ENCODE measurements at regions not wholly inside any gene's neighbourhood (a gene's known extent, or its start where the extent isn't known, plus 50 kb on each side); places are given as distances from the start of the nearest gene placed in this dataset.

DNA sequence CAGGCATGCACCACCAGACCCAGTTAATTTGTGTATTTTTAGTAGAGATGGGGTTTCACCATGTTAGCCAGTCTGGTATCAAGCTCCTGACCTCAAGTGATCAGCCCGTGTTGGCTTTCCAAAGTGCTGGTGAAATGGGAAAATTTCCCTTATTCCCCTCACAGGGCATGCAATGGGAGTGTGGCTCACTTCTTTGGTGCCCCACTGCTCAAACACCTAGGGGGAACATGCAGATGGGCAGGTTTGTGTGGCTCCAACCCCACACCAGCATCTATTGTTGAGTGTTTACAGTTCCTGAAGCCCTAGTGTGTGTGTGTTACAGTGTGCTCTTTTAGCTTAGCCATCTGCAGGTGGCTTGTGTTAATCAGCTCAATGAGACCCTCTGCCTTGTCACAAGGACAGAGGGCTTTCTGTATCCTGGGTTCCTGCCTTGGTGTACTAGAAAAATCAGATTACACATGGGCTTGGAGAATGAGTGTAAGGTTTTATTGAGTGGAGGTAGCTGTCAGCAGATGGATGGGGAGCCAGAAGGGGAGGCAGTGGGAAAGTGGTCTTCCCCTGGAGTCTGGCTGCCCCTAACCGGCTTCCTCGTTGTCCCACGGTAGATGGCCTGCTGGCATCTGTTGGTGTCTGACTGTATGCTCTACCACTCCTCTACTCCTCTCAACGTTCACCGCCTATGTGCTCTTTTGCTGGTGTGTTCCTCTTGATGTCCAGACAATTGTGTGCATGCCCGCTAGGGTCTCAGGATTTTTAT, 248.1 kb upstream of the CBLB start:
- no peaks in the 10 kb centered on the region for H3K4me1 ChIP-seq (ENCODE audit: insufficient read depth, low read length)
- H3K9ac ChIP-seq (ENCODE audit: low read depth, low read length): no peak overlapping the region
- no peaks in the 10 kb centered on the region for H3K27me3 ChIP-seq (ENCODE audit: insufficient read depth, low read length)
- H3K36me3 ChIP-seq (ENCODE audit: insufficient read depth, low read length): no peaks in the 10 kb centered on the region
- WGBS: 97% methylated on average over 7 of the region's 7 CpGs
- no peak overlapping the region for H3K27ac ChIP-seq (ENCODE audit: low read depth, low read length)
- H3K4me3 ChIP-seq (ENCODE audit: low read length): no peak overlapping the region
- no peaks in the 10 kb centered on the region for H3K9me3 ChIP-seq (ENCODE audit: insufficient read depth, low read depth, low read length)

DNA sequence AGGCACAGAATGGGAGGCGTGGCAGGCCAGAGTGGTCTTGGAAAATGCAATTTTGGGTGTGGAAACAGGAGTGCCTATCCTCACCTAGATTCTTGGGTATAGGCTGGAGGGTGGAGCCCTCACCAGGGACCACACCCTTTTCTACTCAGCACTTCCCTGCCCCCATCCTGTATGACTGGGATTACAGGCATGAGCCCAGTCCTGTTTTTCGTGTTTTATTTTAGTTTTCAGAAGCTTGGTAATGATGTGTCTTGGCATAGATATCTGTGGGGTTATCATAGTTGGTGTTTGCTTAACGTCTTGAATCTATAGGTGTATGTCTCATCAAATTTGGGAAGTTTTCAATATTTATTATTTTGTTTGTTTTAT, 248.7 kb upstream of the CBLB start:
- WGBS: 96% methylated on average over 3 of the region's 3 CpGs
- Histone ChIP-seq H3K27me3 (ENCODE audit: insufficient read depth, low read length) (no peaks in the 10 kb centered on the region), H3K9me3 (ENCODE audit: insufficient read depth, low read depth, low read length) (no peaks in the 10 kb centered on the region), H3K4me3 (ENCODE audit: low read length) (no peak overlapping the region), H3K36me3 (ENCODE audit: insufficient read depth, low read length) (no peaks in the 10 kb centered on the region), H3K4me1 (ENCODE audit: insufficient read depth, low read length) (no peaks in the 10 kb centered on the region), H3K27ac (ENCODE audit: low read depth, low read length) (no peak overlapping the region), H3K9ac (ENCODE audit: low read depth, low read length) (no peak overlapping the region)

DNA sequence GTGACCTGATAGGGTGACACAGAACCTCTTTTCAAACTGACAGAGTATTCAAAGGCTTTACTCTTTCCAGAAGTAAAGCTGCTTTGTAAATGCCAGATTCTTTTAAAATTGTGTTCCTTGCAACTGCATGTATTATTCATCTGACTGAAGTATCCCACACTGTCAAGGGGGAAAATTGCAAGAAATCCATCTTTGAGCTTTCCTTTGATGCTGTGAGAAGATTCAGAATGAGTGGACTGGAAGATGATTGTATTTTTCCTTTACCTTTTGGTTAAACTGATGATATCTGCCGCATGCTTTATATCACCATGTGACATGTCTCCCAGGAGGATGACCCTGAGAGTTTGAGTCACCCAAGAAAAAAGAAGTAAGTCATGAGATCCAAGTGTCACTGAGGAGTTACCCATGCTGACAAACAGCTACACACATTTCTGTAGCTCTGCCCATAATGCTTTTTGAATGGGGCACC, 250.8 kb upstream of the CBLB start:
- Histone ChIP-seq H3K36me3 (ENCODE audit: insufficient read depth, low read length) (no peaks in the 10 kb centered on the region), H3K9me3 (ENCODE audit: insufficient read depth, low read depth, low read length) (no peaks in the 10 kb centered on the region), H3K9ac (ENCODE audit: low read depth, low read length) (no peak overlapping the region), H3K27ac (ENCODE audit: low read depth, low read length) (no peak overlapping the region), H3K27me3 (ENCODE audit: insufficient read depth, low read length) (no peaks in the 10 kb centered on the region), H3K4me3 (ENCODE audit: low read length) (no peak overlapping the region), H3K4me1 (ENCODE audit: insufficient read depth, low read length) (peaks cover 2% of the 10 kb centered on the region; the same call in 1 of the 2 replicates)
- 100% methylated on average over 1 of the region's 1 CpG for WGBS

DNA sequence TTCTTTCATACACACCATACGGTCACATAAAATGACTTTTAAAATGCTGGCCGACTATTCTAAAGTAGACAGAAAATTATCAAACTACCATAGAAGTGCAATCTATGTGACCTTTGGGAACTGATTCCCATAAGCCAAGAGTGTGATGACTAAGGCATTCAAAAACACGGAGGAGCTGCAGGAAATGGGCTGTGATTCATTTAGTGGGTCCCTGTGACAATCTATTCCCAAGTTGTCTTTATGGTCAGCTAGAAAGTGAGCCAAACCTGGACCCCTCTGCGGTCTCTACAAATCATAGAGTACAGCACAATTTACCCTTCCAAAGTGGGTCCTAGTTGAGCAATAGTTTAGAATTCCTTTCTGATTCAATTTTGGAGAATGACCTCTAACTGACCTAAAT, 251.5 kb upstream of the CBLB start:
- Histone ChIP-seq H3K27ac (ENCODE audit: low read depth, low read length) (no peak overlapping the region), H3K4me3 (ENCODE audit: low read length) (no peak overlapping the region), H3K36me3 (ENCODE audit: insufficient read depth, low read length) (no peaks in the 10 kb centered on the region), H3K4me1 (ENCODE audit: insufficient read depth, low read length) (peaks cover 4% of the 10 kb centered on the region; the same call in 1 of the 2 replicates), H3K9me3 (ENCODE audit: insufficient read depth, low read depth, low read length) (no peaks in the 10 kb centered on the region), H3K27me3 (ENCODE audit: insufficient read depth, low read length) (no peaks in the 10 kb centered on the region), H3K9ac (ENCODE audit: low read depth, low read length) (no peak overlapping the region)
- 84% methylated on average over 4 of the region's 4 CpGs for WGBS

DNA sequence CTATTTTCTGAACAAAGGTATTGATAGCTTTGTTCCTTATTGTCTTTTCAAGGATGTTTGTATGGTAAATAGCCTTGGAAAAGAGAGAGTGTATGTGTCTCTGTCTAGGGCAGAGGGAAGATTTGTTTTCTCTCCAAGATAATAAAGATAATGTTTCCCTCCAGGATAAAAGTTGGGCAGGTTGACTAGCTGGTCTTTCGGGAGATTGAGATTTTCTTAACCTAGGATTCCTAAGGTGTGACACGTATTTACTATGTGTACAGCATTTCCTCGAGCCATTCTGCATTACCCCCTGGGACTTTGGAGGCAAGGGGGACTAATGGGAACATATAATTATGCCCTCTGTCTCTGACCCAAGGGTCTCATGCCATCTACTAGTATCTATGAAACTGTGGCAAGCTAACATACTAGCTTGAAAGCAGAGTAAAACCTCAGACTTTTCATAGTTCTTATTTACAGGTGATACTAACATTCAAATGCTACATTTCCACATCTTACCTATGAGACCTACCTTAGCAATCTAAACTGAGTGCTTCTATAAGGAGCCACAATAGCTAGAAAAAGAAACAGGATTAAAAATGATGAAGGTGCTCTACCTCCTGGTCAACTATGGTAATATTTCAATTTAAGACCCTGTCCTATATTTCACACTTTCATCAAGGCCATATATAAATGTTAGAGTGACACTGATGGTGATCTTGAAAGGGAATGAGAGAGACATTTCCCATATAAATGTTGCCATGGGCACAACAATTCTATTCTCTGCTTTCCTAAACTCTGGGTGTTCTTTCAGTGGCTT, 252.9 kb upstream of the CBLB start:
- Histone ChIP-seq H3K36me3 (ENCODE audit: insufficient read depth, low read length) (no peaks in the 10 kb centered on the region), H3K9me3 (ENCODE audit: insufficient read depth, low read depth, low read length) (no peaks in the 10 kb centered on the region), H3K4me3 (ENCODE audit: low read length) (no peak overlapping the region), H3K9ac (ENCODE audit: low read depth, low read length) (no peak overlapping the region), H3K27ac (ENCODE audit: low read depth, low read length) (no peak overlapping the region), H3K27me3 (ENCODE audit: insufficient read depth, low read length) (no peaks in the 10 kb centered on the region), H3K4me1 (ENCODE audit: insufficient read depth, low read length) (peaks cover 4% of the 10 kb centered on the region; the same call in 1 of the 2 replicates)
- 95% methylated on average over 3 of the region's 3 CpGs for WGBS

DNA sequence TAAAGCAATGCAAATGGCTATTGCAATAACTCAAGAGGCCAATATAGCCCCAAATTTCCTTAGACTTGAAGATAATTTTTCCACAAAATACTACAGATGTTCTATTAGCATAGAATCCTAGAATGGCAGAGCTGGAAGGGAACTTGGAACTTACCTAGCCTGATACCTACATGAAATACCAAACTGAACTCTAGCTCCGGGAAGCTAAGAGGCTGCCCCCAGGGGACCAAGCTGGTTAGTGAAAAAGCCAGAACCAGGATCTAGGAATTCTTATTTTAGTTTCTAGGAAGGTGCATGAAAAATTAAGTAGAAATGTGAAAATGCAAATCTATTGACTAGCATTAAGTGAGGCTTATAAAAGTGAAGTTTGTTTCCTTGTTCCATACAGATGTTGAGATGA, 256.0 kb upstream of the CBLB start:
- no peak overlapping the region for H3K27ac ChIP-seq (ENCODE audit: low read depth, low read length)
- H3K4me1 ChIP-seq (ENCODE audit: insufficient read depth, low read length): peaks cover 4% of the 10 kb centered on the region; the same call in 1 of the 2 replicates
- no peaks in the 10 kb centered on the region for H3K27me3 ChIP-seq (ENCODE audit: insufficient read depth, low read length)
- WGBS: 94% methylated on average over 1 of the region's 1 CpG
- no peak overlapping the region for H3K9ac ChIP-seq (ENCODE audit: low read depth, low read length)
- no peaks in the 10 kb centered on the region for H3K9me3 ChIP-seq (ENCODE audit: insufficient read depth, low read depth, low read length)
- H3K36me3 ChIP-seq (ENCODE audit: insufficient read depth, low read length): no peaks in the 10 kb centered on the region
- H3K4me3 ChIP-seq (ENCODE audit: low read length): no peak overlapping the region

DNA sequence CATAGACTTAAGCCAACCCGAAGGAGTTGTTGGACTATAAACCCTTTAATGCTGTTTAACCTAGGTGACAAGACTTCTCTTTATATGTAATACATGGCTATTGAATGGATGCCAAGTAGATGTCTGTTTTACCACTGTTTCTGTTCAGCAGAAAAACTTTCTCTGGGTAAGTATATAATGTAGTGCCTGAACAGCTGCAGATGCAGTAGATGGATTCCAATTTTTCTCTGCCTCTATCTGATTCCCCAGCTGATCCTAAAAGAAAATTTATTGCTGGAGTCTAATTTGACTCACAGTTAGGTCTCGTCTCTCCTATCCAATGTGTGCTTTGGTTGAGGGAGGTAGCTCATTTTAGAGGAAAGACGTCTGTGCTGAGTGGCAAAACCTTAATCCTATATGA, 256.5 kb upstream of the CBLB start:
- 95% methylated on average over 3 of the region's 3 CpGs for WGBS
- no peaks in the 10 kb centered on the region for H3K9me3 ChIP-seq (ENCODE audit: insufficient read depth, low read depth, low read length)

DNA sequence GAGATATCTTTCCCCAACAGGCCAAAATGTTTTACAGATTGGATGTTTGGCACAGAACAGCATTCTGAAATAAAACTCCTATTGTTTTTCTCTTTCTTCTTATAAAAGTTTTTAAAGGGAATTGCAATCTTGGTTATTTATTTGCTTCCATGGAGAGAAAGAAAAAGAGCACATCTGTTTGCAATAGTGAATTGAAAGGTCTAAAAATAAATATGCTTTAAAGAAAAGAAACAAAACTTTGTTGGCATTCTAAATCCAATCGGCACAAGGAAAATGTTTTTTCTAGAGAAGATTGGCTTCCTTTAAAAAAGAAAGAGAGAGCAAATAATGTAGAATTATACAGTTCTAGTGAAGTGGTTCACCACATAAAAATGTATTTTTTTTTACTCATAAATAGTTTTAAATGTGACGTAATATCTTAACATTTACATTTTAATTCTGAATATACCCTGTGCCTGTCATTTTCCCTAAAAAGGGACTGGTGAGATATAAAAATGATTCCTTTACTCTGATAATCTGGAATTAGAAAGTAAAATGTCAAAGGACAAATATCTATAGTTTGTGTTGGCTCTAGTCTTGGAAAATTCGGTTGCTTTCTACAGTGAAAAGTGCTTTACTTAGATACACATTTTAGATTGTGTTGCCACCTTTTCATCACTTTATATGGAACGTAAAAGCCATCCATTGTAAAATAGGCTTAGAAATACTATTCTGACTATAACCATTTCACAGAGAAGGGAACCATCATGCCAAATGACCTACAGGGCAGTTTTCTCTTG, 257.4 kb upstream of the CBLB start:
- Histone ChIP-seq H3K27me3 (ENCODE audit: insufficient read depth, low read length) (no peaks in the 10 kb centered on the region), H3K27ac (ENCODE audit: low read depth, low read length) (no peak overlapping the region), H3K9ac (ENCODE audit: low read depth, low read length) (no peak overlapping the region), H3K4me1 (ENCODE audit: insufficient read depth, low read length) (peaks cover 16% of the 10 kb centered on the region; the same call in 1 of the 2 replicates), H3K9me3 (ENCODE audit: insufficient read depth, low read depth, low read length) (no peaks in the 10 kb centered on the region), H3K4me3 (ENCODE audit: low read length) (no peak overlapping the region), H3K36me3 (ENCODE audit: insufficient read depth, low read length) (no peaks in the 10 kb centered on the region)
- WGBS: 89% methylated on average over 3 of the region's 4 CpGs

More for the DNA sequence above, 256.5 kb upstream of the CBLB start:
- no peak overlapping the region for H3K9ac ChIP-seq (ENCODE audit: low read depth, low read length)
- no peaks in the 10 kb centered on the region for H3K36me3 ChIP-seq (ENCODE audit: insufficient read depth, low read length)
- no peaks in the 10 kb centered on the region for H3K27me3 ChIP-seq (ENCODE audit: insufficient read depth, low read length)
- no peak overlapping the region for H3K4me3 ChIP-seq (ENCODE audit: low read length)
- peaks cover 6% of the 10 kb centered on the region; the same call in 1 of the 2 replicates for H3K4me1 ChIP-seq (ENCODE audit: insufficient read depth, low read length)
- H3K27ac ChIP-seq (ENCODE audit: low read depth, low read length): no peak overlapping the region

DNA sequence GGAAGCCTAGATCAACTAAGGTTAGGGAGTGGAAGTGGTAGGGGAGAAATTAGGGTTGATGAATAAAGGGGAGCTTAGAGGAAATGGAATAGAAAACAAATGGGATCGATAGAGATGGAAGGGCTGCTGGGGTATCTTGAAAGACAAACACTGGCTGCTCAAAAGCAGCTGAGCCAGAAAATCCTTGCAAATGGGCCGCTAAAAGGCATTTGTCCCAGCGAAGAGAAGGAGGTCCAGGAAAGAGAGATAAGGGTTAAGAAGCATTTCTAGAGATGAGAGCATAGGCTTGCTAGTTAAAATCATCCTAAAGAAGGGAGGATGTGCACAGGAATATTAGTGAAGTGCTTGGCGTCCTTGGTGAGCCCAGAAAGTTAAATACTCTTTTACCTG, 258.0 kb upstream of the CBLB start:
- WGBS: 75% methylated on average over 4 of the region's 4 CpGs
- H3K36me3 ChIP-seq (ENCODE audit: insufficient read depth, low read length): no peaks in the 10 kb centered on the region
- no peak overlapping the region for H3K4me3 ChIP-seq (ENCODE audit: low read length)
- no peaks in the 10 kb centered on the region for H3K9me3 ChIP-seq (ENCODE audit: insufficient read depth, low read depth, low read length)
- H3K9ac ChIP-seq (ENCODE audit: low read depth, low read length): no peak overlapping the region
- no peak overlapping the region for H3K27ac ChIP-seq (ENCODE audit: low read depth, low read length)
- no peaks in the 10 kb centered on the region for H3K27me3 ChIP-seq (ENCODE audit: insufficient read depth, low read length)
- H3K4me1 ChIP-seq (ENCODE audit: insufficient read depth, low read length): peaks cover 18% of the 10 kb centered on the region; the same call in 1 of the 2 replicates

DNA sequence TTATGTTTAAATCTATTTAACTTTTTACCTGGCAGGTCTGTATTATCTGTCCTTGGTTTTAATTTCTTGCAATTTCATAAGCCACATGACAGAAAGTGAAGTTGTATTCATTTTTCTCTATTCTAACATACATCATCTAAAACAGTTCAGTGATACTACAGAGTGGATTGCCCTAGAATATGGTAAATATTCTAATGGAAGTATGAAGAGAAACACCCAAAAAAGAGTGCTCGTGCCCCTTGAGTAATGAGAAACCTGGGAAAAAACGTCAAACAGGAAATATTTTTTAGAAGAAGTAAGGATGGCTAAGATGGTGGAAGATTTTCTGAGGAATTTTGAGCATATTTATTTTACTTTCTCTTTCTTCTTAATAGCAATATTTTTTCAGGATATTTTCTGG, 261.1 kb upstream of the CBLB start:
- no peak overlapping the region for H3K9ac ChIP-seq (ENCODE audit: low read depth, low read length)
- H3K27me3 ChIP-seq (ENCODE audit: insufficient read depth, low read length): no peaks in the 10 kb centered on the region
- 86% methylated on average over 2 of the region's 2 CpGs for WGBS

More for the DNA sequence above, 261.1 kb upstream of the CBLB start:
- H3K9me3 ChIP-seq (ENCODE audit: insufficient read depth, low read depth, low read length): no peaks in the 10 kb centered on the region
- no peaks in the 10 kb centered on the region for H3K36me3 ChIP-seq (ENCODE audit: insufficient read depth, low read length)
- no peak overlapping the region for H3K27ac ChIP-seq (ENCODE audit: low read depth, low read length)
- peaks cover 14% of the 10 kb centered on the region; the same call in 1 of the 2 replicates for H3K4me1 ChIP-seq (ENCODE audit: insufficient read depth, low read length)
- no peak overlapping the region for H3K4me3 ChIP-seq (ENCODE audit: low read length)

Measured in HUES64 (cell line).